Neuronal stem cell (in vitro differentiated cells): ENCODE measurements at regions not wholly inside any gene's neighbourhood (a gene's known extent, or its start where the extent isn't known, plus 50 kb on each side); places are given as distances from the start of the nearest gene placed in this dataset.

Source experiments
- DNase-seq: peaks from one replicate; pipeline ENCODE4 v3.0.0-alpha.2; 2013; ENCODE audit warnings: low spot score
- H2AFZ ChIP-seq: one replicate; pipeline ENCODE4 v1.6.1; 2013; ENCODE audit warnings: mild to moderate bottlenecking, low read length, inconsistent platforms
- H2AK5ac ChIP-seq: 2 replicates; pipeline ENCODE4 v1.6.1; 2013; ENCODE audit warnings: low read depth, mild to moderate bottlenecking, inconsistent platforms, low read length, moderate library complexity, mixed read lengths
- H2BK120ac ChIP-seq: 2 replicates; pipeline ENCODE4 v1.6.1; 2013; ENCODE audit warnings: low read depth, mild to moderate bottlenecking, inconsistent platforms, low read length, moderate library complexity, mixed read lengths
- H2BK12ac ChIP-seq: one replicate; pipeline ENCODE4 v1.6.1; 2013; ENCODE audit warnings: low read length, inconsistent platforms
- H2BK15ac ChIP-seq: 2 replicates; pipeline ENCODE4 v1.6.1; 2013; ENCODE audit warnings: mild to moderate bottlenecking, low read length, inconsistent platforms, mixed read lengths
- H2BK5ac ChIP-seq: one replicate; pipeline ENCODE4 v1.6.1; 2013; ENCODE audit warnings: inconsistent platforms, mild to moderate bottlenecking, low read length, moderate library complexity
- H3K14ac ChIP-seq: one replicate; pipeline ENCODE4 v1.6.1; 2013; ENCODE audit warnings: low read length, inconsistent platforms
- H3K18ac ChIP-seq: 2 replicates; pipeline ENCODE4 v1.6.1; 2013; ENCODE audit warnings: low read length, inconsistent platforms
- H3K23ac ChIP-seq: 2 replicates; pipeline ENCODE4 v1.6.1; 2013; ENCODE audit warnings: low read depth, mild to moderate bottlenecking, mixed read lengths, low read length, inconsistent platforms; ENCODE audit not compliant: poor library complexity
- H3K27ac ChIP-seq: replicated peaks from 3 replicates; pipeline ENCODE4 v1.5.1; 2013; ENCODE audit warnings: low read length, inconsistent platforms
- H3K27me3 ChIP-seq, 3 experiments: 2 replicates each; pipeline ENCODE4 v1.6.1; 2013; ENCODE audit warnings: low read length in 3 of 3, mild to moderate bottlenecking in 2 of 3, inconsistent platforms in 1 of 3, low read depth in 1 of 3, mixed read lengths in 1 of 3, moderate library complexity in 1 of 3; ENCODE audit not compliant: control insufficient read depth in 3 of 3, insufficient read depth in 3 of 3
- H3K36me3 ChIP-seq, 2 donors: replicated peaks in 1 of 2; 2 replicates each; pipeline ENCODE4 v1.6.1; 2013; ENCODE audit warnings: low read length in 2 of 2; ENCODE audit not compliant: control insufficient read depth in 2 of 2, insufficient read depth in 2 of 2
- H3K4ac ChIP-seq: 2 replicates; pipeline ENCODE4 v1.6.1; 2013; ENCODE audit warnings: inconsistent platforms, mild to moderate bottlenecking, low read length, moderate library complexity
- H3K4me1 ChIP-seq, 2 donors: 1 replicate in 1 of 2; 2 replicates in 1 of 2; pipeline ENCODE4 v1.6.1; 2013; ENCODE audit warnings: low read length in 2 of 2, low read depth in 1 of 2; ENCODE audit not compliant: control insufficient read depth in 2 of 2, insufficient read depth in 1 of 2
- H3K4me2 ChIP-seq: one replicate; pipeline ENCODE4 v1.6.1; 2013; ENCODE audit warnings: mild to moderate bottlenecking, low read length, inconsistent platforms; ENCODE audit not compliant: insufficient read depth, poor library complexity, severe bottlenecking
- H3K4me3 ChIP-seq, 2 donors: 2 replicates each; pipeline ENCODE4 v1.5.1; 2013; ENCODE audit warnings: low read length in 2 of 2, mild to moderate bottlenecking in 2 of 2, inconsistent platforms in 1 of 2, moderate library complexity in 1 of 2
- H3K79me1 ChIP-seq: one replicate; pipeline ENCODE4 v1.6.1; 2013; ENCODE audit warnings: low read depth, mild to moderate bottlenecking, inconsistent platforms, low read length, moderate library complexity
- H3K9ac ChIP-seq: one replicate; pipeline ENCODE4 v1.6.1; 2013; ENCODE audit warnings: mild to moderate bottlenecking, low read depth, low read length, inconsistent platforms; ENCODE audit not compliant: poor library complexity
- H3K9me3 ChIP-seq, 2 donors: replicated peaks in 1 of 2; 2 replicates each; pipeline versions ENCODE3 to v1.6.1; 2013; ENCODE audit warnings: low read length in 2 of 2, mild to moderate bottlenecking in 2 of 2, inconsistent platforms in 1 of 2, low read depth in 1 of 2, mixed read lengths in 1 of 2, moderate library complexity in 1 of 2; ENCODE audit not compliant: control insufficient read depth in 2 of 2, insufficient read depth in 1 of 2
- H4K8ac ChIP-seq: one replicate; pipeline ENCODE4 v1.6.1; 2013; ENCODE audit warnings: low read depth, mild to moderate bottlenecking, inconsistent platforms, low read length, moderate library complexity
- H4K91ac ChIP-seq: one replicate; pipeline ENCODE4 v1.6.1; 2013; ENCODE audit warnings: low read length, low read depth, mild to moderate bottlenecking, inconsistent platforms; ENCODE audit not compliant: poor library complexity
- WGBS, 2 donors: extraction: QIAGEN DNeasy Blood & Tissue Kit; methylation state at CpG; one replicate each; pipeline ENCODE4 v1.1.7; 2013; ENCODE audit warnings: missing lambda C conversion rate in 2 of 2, mixed read lengths in 1 of 2; ENCODE audit not compliant: insufficient read length in 2 of 2, insufficient replicate concordance in 1 of 2; ENCODE audit errors: extremely low coverage in 2 of 2; 5-methylcytosine and 5-hydroxymethylcytosine counted together

- WGBS, 2 donors = no CpG with 5 or more reads among the region's 57 CpGs
- Histone ChIP-seq H3K4me3 (no peak overlapping the region), H2BK5ac (peak overlapping the region; percentile 75), H2BK15ac (peak overlapping the region; percentile 16), H3K27me3 (peaks cover 0 to 61% (median 0%) of the 10 kb centered on the region in 3 experiments), H3K4ac (peak overlapping the region; percentile 37), H4K8ac (no peak overlapping the region), H3K36me3 (no peaks in the 10 kb centered on the region), H2BK120ac (no peak overlapping the region), H3K18ac (peak overlapping the region; percentile 92), H2BK12ac (peak overlapping the region; percentile 88), H3K23ac (peak overlapping the region; percentile 38), H3K9me3 (peaks cover 0 to 6% of the 10 kb centered on the region in 2 donors), H3K4me1 (peaks cover 0 to 12% of the 10 kb centered on the region in 2 donors), H3K27ac (peak overlapping the region; percentile 59), H3K14ac (peak overlapping the region; percentile 38), H2AFZ (no peak overlapping the region), H2AK5ac (peak overlapping the region; percentile 68), H3K9ac (no peak overlapping the region), H4K91ac (no peak overlapping the region), H3K4me2 (no peak overlapping the region), H3K79me1 (no peaks in the 10 kb centered on the region)
- no peak for DNase-seq
Measured at GRCh38 chr1:2855206-2856065, 53.9 kb upstream of the TTC34 start.

GRCh38 chr1:2856066-2856390 is 54.5 kb upstream of the TTC34 start:
- H2BK15ac ChIP-seq = no peak overlapping the region
- no peak overlapping the region for H3K18ac ChIP-seq
- H3K23ac ChIP-seq = no peak overlapping the region
- H3K9me3 ChIP-seq = peaks cover 0 to 6% of the 10 kb centered on the region in 2 donors
- H2AFZ ChIP-seq = no peak overlapping the region
- H2AK5ac ChIP-seq = peak overlapping the region; percentile 47
- no peak overlapping the region for H2BK12ac ChIP-seq
- no peak overlapping the region for H2BK120ac ChIP-seq
- no peak overlapping the region for H4K91ac ChIP-seq
- H3K36me3 ChIP-seq = no peaks in the 10 kb centered on the region
- no peak for DNase-seq
- H3K14ac ChIP-seq = no peak overlapping the region
- H4K8ac ChIP-seq = no peak overlapping the region
- H3K4me3 ChIP-seq = no peak overlapping the region
- no CpG with 5 or more reads among the region's 13 CpGs for WGBS, 2 donors
- no peak overlapping the region for H3K9ac ChIP-seq
- H3K27me3 ChIP-seq = peaks cover 0 to 55% (median 0%) of the 10 kb centered on the region in 3 experiments
- H3K4me2 ChIP-seq = no peak overlapping the region
- no peak overlapping the region for H3K4ac ChIP-seq
- H3K79me1 ChIP-seq = no peaks in the 10 kb centered on the region
- H2BK5ac ChIP-seq = peak overlapping the region; percentile 75
- H3K4me1 ChIP-seq = peaks cover 0 to 12% of the 10 kb centered on the region in 2 donors
- peak overlapping the region; percentile 59 for H3K27ac ChIP-seq

- no peak overlapping the region for H3K4me2 ChIP-seq
- H3K27me3 ChIP-seq = peaks cover 0 to 56% (median 0%) of the 10 kb centered on the region in 3 experiments
- H3K4me1 ChIP-seq = peaks cover 0 to 12% of the 10 kb centered on the region in 2 donors
- no peak overlapping the region for H3K27ac ChIP-seq
- H3K4ac ChIP-seq = no peak overlapping the region
- no peak overlapping the region for H3K14ac ChIP-seq
- H3K79me1 ChIP-seq = no peaks in the 10 kb centered on the region
- H3K9ac ChIP-seq = no peak overlapping the region
- peaks cover 0 to 6% of the 10 kb centered on the region in 2 donors for H3K9me3 ChIP-seq
- H2BK12ac ChIP-seq = no peak overlapping the region
- no peak overlapping the region for H2AFZ ChIP-seq
- DNase-seq = no peak
- H2BK15ac ChIP-seq = peak overlapping the region; percentile 61
- H2BK5ac ChIP-seq = peak overlapping the region; percentile 45
- no peak overlapping the region for H3K23ac ChIP-seq
- peak overlapping the region; percentile 1 for H2AK5ac ChIP-seq
- no peak overlapping the region for H4K8ac ChIP-seq
- H3K4me3 ChIP-seq = no peak overlapping the region
- no CpG with 5 or more reads among the region's 23 CpGs for WGBS, 2 donors
- H2BK120ac ChIP-seq = no peak overlapping the region
- H3K36me3 ChIP-seq = no peaks in the 10 kb centered on the region
- peak overlapping the region; percentile 87 for H3K18ac ChIP-seq
- no peak overlapping the region for H4K91ac ChIP-seq
Measured at GRCh38 chr1:2856676-2857375, 55.3 kb upstream of the TTC34 start.

- no peak overlapping the region for H3K4me3 ChIP-seq
- H3K36me3 ChIP-seq = no peaks in the 10 kb centered on the region
- peak overlapping the region; percentile 73 for H3K14ac ChIP-seq
- H3K23ac ChIP-seq = no peak overlapping the region
- H3K27me3 ChIP-seq = peaks cover 0 to 57% (median 0%) of the 10 kb centered on the region in 3 experiments
- no peak overlapping the region for H2BK12ac ChIP-seq
- no peak overlapping the region for H4K91ac ChIP-seq
- H4K8ac ChIP-seq = no peak overlapping the region
- peaks cover 0 to 12% of the 10 kb centered on the region in 2 donors for H3K4me1 ChIP-seq
- WGBS, 2 donors = no CpG with 5 or more reads among the region's 15 CpGs
- H2AFZ ChIP-seq = no peak overlapping the region
- no peak overlapping the region for H2AK5ac ChIP-seq
- H3K9ac ChIP-seq = no peak overlapping the region
- H3K79me1 ChIP-seq = no peaks in the 10 kb centered on the region
- no peak overlapping the region for H3K4me2 ChIP-seq
- H2BK120ac ChIP-seq = no peak overlapping the region
- H3K4ac ChIP-seq = no peak overlapping the region
- H3K27ac ChIP-seq = no peak overlapping the region
- peak overlapping the region; percentile 61 for H2BK15ac ChIP-seq
- no peak overlapping the region for H3K18ac ChIP-seq
- peaks cover 0 to 6% of the 10 kb centered on the region in 2 donors for H3K9me3 ChIP-seq
- H2BK5ac ChIP-seq = no peak overlapping the region
- no peak for DNase-seq
Measured at GRCh38 chr1:2857521-2857920, 56.0 kb upstream of the TTC34 start.
